GM23338 (cell line): ENCODE measurements at regions not wholly inside any gene's neighbourhood (a gene's known extent, or its start where the extent isn't known, plus 50 kb on each side); places are given as distances from the start of the nearest gene placed in this dataset.

ENCODE experiments used
- CREB1 ChIP-seq: fragments of 250-450 bp; sonication (Bioruptor Pico); IDR thresholded peaks from 2 replicates; pipeline ENCODE4 v1.5.0; 2020; ENCODE audit warnings: low read depth, mild to moderate bottlenecking, moderate library complexity
- JUNB ChIP-seq: IDR thresholded peaks from one replicate; pipeline ENCODE4 v1.6.1; 2016; ENCODE audit warnings: antibody characterized with exemption; ENCODE audit not compliant: unreplicated experiment
- POLR2AphosphoS5 ChIP-seq: IDR thresholded peaks from 2 replicates; pipeline ENCODE4 v1.6.1; 2016; ENCODE audit warnings: antibody characterized with exemption, low read depth
- TF ChIP-seq, protein P1 (sequence below), 2 experiments: fragments of 200-600 bp in 1 of 2; sonication (generic) in 1 of 2; conservative IDR thresholded peaks; 2 replicates each; pipeline versions ENCODE4 v1.5.1 to v1.6.1; 2016 to 2017; ENCODE audit warnings: antibody characterized with exemption in 2 of 2, low read depth in 2 of 2, mild to moderate bottlenecking in 2 of 2, moderate library complexity in 1 of 2

DNA sequence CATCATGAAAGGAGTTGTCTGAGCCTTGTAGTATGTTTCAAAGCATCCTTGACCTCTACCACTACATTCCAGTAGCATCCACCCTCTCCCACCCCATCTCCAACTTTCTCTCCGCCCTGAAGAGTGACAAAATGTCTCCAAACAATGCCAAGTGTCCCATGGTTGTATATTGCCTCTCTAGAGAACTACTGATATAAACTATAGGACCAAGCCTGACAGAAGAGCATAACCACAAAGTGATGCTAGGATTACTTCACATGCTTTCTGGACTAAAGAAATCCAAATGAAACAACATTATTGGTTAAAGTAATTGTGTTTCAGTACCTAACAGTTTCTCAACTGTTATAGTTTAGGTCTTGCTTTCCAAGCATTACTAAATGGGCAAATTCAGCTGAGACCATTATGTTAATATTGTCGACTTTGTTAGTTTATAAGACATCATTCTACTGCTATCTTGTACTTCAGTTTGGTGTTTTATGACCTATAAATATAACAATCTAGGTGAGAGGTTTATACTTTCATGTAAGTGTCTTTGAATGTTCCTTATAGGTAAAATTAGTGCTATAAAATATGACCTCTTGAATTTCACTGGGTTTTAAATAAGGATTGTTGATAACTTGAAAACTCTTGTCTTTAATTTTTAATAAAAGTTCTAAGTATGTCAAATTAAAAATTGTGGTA lies 117.4 kb downstream of the SUCNR1 start:
- TF ChIP-seq, protein P1, sequence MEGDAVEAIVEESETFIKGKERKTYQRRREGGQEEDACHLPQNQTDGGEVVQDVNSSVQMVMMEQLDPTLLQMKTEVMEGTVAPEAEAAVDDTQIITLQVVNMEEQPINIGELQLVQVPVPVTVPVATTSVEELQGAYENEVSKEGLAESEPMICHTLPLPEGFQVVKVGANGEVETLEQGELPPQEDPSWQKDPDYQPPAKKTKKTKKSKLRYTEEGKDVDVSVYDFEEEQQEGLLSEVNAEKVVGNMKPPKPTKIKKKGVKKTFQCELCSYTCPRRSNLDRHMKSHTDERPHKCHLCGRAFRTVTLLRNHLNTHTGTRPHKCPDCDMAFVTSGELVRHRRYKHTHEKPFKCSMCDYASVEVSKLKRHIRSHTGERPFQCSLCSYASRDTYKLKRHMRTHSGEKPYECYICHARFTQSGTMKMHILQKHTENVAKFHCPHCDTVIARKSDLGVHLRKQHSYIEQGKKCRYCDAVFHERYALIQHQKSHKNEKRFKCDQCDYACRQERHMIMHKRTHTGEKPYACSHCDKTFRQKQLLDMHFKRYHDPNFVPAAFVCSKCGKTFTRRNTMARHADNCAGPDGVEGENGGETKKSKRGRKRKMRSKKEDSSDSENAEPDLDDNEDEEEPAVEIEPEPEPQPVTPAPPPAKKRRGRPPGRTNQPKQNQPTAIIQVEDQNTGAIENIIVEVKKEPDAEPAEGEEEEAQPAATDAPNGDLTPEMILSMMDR (conservative IDR thresholded peaks at IDR 0.05; ENCODE audit: low read depth in 2 of 2), result no peak
- no peak for TF ChIP-seq POLR2AphosphoS5
- no peak for TF ChIP-seq CREB1
- no peak for TF ChIP-seq JUNB
